HCEC 1CT (cell line): ENCODE measurements at regions not wholly inside any gene's neighbourhood (a gene's known extent, or its start where the extent isn't known, plus 50 kb on each side); places are given as distances from the start of the nearest gene placed in this dataset.
"Not testable (repeated sequence)": the region's sequence is repeated elsewhere in the genome, so short reads cannot be mapped to it uniquely, and the experiment has no call there.

Experiments
- DNase-seq: peaks from one replicate; pipeline ENCODE4 v3.0.0-alpha.2; 2017

DNA sequence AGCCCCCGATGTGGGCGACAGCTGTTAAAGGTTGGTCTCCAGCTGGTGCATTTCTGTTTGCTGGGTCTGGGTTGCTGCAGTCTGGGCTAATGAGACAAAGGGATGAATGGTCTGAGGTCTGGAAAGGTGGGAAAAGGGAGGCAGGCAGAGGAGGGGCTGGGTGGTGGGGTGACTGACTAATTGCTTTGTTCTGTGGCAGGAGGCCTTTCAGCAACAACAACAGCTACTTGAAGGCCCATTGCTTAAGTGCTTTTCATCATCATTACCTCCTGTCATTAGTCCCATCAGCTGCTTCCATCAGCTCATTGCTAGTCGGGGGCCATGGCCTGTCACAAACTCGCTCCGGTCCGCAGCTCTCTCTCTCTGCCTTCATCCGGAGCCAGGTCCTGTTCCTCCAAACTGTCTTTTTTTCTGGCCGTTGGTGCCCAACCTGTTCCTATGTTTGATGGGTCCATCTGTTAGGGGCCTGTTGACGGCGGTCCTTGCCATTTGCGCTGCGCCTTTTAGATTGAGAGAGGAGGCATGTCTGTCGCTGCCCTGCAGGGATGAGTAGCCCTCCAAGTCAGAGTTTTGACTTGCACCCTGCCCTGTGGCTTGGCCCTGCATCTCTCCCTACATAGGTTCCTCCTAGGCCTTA lies 105.6 kb upstream of the PLXNA2 start:
- DNase-seq = no peak

DNA sequence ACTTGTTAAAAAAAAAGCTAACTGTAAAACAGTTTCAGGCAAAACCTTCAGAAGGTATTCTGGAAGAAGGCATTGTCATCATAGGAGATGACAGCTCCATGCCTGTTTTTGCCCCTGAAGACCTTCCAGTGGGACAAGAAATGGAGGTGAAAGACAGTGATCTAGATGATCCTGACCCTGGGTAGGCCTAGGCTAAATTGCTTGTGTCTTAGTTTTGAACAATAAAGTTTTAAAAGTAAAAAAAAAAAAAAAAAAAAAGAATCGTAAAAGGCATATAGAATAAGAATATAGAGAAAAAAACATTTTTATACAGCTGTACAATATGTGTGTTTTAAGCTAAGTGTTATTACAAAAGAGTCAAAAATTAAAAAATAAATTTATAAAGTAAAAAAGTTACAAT lies 106.6 kb upstream of the PLXNA2 start:
- no peak for DNase-seq

DNA sequence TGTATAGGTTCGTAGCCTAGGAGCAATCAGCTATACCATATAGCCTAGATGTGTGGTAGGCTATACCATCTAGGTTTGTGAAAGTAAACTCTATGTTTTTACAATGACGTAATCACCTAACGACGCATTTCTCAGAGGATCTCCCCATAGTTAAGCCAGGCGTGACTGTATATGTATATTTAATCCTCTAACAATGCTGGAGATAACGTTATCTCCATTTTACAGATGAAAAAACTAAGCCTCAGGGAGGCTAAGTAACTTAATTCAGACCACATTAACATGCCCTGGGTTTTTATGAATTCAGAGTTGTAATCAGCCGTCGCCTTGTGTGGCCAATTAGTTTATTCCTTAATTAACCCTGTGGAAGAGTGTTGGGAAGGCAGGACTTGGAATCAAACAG lies 107.7 kb upstream of the PLXNA2 start:
- no peak for DNase-seq

- not testable (repeated sequence) for DNase-seq
Observed at GRCh38 chr1:208353797-208354196, 109.6 kb upstream of the PLXNA2 start.

DNA sequence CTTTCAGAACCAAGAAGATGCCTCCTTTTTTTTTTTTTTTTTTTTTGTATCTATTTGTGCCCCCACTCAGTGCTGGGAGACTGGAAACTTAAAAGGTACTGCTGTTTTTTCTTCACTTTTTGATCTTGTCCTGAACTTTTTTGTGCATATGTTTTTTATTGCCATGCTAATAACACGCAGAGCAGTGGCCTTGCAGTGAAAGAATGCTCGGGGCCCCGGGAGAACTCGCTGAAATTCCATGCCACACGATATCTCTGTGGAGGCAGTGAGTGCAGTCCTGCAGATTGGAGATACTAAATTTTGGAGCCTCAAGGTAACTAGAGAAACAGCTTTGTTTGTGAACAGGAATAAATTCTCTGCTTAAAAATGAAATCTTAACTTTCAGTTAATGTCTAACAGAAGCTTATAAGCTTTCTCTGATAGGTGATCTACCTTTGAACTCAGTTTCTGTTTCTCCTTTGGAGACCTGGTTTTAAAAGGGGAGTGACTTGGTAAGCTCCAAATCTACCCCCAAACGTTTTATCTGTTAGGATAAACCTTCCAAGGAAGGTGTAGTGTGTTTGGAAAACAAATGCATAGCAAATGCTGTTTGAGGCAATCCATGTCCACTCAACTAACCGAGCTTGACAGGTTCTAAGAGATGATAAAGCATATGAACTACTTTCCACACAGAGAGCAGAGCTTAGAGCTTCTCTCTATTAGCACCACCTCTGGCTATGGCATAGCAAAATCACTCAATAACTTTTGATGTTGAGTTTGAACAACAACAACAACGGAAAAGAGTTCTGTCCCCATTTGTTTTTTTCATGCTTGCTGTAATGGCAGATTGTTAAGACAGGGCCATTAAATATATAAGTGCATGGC lies 113.7 kb upstream of the PLXNA2 start:
- no peak for DNase-seq

DNA sequence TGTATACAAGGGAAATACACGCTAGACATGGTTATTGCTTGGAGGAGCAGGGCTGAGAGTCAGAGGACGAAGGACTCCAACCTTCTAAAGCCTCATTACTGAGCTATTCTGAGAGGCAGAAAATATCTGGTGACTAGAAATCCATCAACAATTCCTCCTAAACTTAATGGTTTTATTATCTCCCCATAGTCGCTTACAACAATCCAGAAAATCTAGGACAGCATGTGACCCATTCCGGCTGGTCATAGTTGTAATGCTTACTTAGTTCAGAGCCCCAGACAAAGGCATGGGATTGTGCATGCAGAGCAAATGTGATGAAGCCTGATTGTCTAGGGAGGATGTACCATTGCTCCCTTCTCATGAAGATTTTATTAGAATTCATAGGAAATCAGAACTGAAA lies 114.5 kb upstream of the PLXNA2 start:
- no peak for DNase-seq

DNA sequence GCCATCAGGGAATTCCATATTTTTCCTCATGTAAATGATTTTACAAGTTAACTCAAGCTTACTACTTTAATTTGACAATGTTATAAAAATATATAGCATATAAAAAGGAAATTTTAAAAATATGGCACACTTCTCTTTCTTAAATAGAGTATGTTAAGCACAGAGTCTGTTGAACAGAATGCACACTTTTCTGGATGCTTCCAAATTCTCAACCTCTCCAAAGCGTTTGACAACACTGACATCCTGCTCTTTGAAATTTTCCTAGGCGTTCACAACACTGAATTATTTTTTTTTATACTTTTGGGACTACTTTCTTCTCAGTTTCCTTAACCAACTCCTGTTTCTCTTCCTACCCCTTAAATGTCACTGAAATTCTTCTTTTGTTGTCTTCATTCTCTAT lies 117.8 kb upstream of the PLXNA2 start:
- no peak for DNase-seq

DNA sequence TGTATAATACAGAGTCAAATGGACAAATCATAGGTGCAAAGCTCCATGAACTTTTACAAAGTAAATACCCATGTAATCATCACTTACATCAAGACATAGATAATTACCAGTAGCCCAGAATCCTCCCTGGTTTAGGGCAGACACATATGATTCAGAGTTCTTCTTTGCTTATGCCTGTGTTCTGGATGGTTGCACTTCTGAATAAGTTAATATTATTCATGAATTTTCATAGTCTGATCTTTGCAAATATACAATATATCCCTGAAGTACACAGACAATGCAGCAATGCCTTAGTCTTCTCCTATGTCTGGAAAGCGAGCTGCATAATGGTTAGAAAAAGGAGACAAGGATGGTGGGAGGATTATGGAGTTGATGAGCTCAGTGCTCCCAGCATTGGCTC lies 122.4 kb upstream of the PLXNA2 start:
- DNase-seq = no peak

- no peak for DNase-seq
Observed at GRCh38 chr1:208369045-208369444, 124.9 kb upstream of the PLXNA2 start.

GRCh38 chr1:208369658-208370057 lies 125.5 kb upstream of the PLXNA2 start:
- no peak for DNase-seq

GRCh38 chr1:208374391-208374941 lies 130.3 kb upstream of the PLXNA2 start:
- DNase-seq = no peak

GRCh38 chr1:208381481-208381880 lies 137.3 kb upstream of the PLXNA2 start:
- DNase-seq = no peak

DNA sequence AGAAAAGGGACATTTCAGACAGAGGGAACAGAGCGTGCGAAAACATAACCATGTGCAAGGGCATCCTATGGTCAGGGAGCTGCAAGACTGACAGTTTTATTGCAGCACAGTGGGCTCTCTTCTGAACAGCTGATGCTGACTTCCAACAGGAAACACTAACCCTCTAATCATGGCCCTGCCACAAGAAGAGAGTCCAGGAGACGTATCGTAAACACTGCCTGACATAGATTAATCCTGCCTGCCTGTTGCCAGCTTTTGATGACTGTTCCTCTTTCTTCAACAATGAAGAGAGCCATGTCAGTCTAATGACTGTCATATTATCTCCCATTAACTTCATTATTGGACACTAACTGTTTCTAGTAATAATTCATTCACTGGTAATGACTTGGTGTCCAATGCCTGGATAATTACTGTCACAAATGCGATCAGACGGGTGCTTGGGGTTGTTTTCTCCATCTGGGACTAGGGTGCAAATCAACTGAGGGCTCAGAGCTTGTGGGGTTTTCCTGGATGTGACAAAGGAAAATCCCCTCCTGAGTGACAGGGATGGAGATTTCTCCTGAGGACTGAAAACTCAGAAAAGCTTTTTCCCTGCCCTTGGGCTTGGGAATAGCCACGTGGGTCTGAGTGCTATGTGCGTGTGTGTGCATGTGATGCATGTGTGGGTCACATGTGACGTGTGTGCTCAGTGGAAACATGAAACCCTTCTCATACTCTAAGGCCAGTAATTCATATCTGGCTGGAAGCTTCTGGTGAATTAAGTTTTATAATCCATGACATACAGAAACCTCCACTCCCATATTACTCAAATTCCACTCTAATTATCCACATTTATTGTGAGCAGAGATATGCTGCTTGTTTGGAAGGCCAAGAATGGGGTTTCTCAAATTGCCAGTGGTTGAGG lies 144.0 kb upstream of the PLXNA2 start:
- DNase-seq = no peak

- DNase-seq = no peak
Observed at GRCh38 chr1:208393416-208393815, 149.2 kb upstream of the PLXNA2 start.

GRCh38 chr1:208393826-208394225 lies 149.6 kb upstream of the PLXNA2 start:
- DNase-seq = no peak

- no peak for DNase-seq
Observed at GRCh38 chr1:208397286-208397685, 153.1 kb upstream of the PLXNA2 start.

DNA sequence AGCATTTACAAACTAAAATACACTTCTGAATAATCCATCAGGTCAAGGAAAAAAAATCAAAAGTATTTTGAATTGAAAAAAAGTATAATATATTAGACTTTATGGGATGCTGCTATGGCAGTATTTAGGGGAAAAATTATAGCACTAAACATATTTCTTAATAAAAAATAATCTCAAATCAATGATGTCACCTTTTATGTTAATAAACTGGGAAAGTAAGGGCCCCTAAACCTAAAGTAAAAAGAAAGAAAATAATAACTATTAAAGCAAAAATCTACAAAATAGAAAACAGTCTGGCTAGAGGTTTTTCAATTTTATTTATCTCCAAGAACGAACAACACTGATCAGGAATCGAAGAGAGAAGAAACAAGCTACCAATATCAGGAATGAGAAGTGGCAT lies 160.8 kb upstream of the PLXNA2 start:
- no peak for DNase-seq

- DNase-seq = no peak
Observed at GRCh38 chr1:208409176-208409575, 165.0 kb upstream of the PLXNA2 start.

- DNase-seq = no peak
Observed at GRCh38 chr1:208410409-208410808, 166.2 kb upstream of the PLXNA2 start.

GRCh38 chr1:208413006-208413405 lies 168.8 kb upstream of the PLXNA2 start:
- no peak for DNase-seq

DNA sequence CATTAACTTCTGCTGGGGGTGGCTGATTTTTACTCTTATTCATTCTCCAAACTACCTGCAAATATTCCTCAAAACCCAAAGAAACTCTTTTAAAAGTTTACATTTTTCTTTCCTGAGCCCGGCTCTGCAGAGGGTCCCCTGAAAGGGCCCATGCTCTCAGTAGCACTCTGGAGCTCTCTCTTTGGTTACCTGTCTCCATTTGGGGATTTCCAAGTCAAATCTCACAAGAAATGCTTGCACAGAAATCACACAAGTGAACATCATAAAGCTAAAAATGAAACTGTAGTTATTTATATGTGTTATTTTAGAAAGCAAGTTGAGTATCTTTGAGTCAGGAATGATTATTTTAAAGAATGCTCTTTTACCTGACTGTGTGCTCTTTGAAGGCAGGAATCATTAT lies 174.5 kb upstream of the PLXNA2 start:
- no peak for DNase-seq

GRCh38 chr1:208419746-208420420 lies 175.7 kb upstream of the PLXNA2 start:
- DNase-seq = no peak

DNA sequence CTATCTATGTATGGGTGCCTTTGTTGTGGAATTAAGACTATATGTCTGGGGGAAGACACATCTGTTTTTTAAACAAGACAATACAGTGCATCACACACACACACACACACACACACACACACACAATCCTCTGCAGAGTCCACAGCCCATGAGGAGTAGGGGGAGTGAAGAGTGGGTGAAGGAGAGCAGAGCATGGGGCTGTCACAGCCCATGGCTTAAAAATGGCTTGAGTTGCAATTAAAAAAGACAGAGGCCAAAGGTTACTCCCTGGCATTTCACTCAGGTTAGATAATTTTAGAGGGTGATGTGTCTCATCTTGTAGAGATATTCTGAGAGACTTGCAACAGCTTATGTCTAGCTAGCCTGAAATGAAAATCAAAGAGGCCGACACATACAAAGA lies 176.5 kb upstream of the PLXNA2 start:
- no peak for DNase-seq
